ENCODE measurements at regions not wholly inside any gene's neighbourhood (a gene's known extent, or its start where the extent isn't known, plus 50 kb on each side); places are given as distances from the start of the nearest gene placed in this dataset.
A peak's percentile ranks its signal among the peaks of the same experiment; 100 is the strongest.

GRCh38 chr6:12606616-12607015 is 110.0 kb upstream of the PHACTR1 start:
- ChIA-PET CTCF (interaction anchor here (0.7 to 2.9 kb wide), 17 partner anchors 9 to 953 kb away, joined by 3 to 12 read pairs (median 4); partner anchors contain the start of gene EDN1), POLR2A (no interaction called here)
- Histone ChIP-seq H3K27ac (ENCODE audit: insufficient read depth in 1 of 2, low read depth in 1 of 2, low read length in 2 of 2, poor library complexity in 1 of 2, severe bottlenecking in 2 of 2) (no peak overlapping the region), H3K36me3 (ENCODE audit: control insufficient read depth in 4 of 4, insufficient read depth in 4 of 4, low read length in 3 of 4) (no peaks in the 10 kb centered on the region), H3K9me3 (ENCODE audit: control extremely low read depth in 1 of 5, control insufficient read depth in 4 of 5, insufficient read depth in 2 of 5, low read depth in 1 of 5, low read length in 4 of 5) (no peaks in the 10 kb centered on the region), H3K27me3 (replicated peaks in 2 of 5; ENCODE audit: control insufficient read depth in 4 of 5, insufficient read depth in 5 of 5, low read length in 4 of 5) (no peaks in the 10 kb centered on the region), H3K4me1 (ENCODE audit: control extremely low read depth in 1 of 4, control insufficient read depth in 4 of 4, insufficient read depth in 4 of 4, low read length in 3 of 4) (peaks cover 0 to 9% (median 5%) of the 10 kb centered on the region in 4 experiments), H3K4me3 (ENCODE audit: control insufficient read depth in 1 of 7, extremely low read depth in 1 of 7, insufficient read depth in 4 of 7, low read depth in 2 of 7, low read length in 6 of 7) (no peak overlapping the region)
- DNase-seq, result no peak
- 98% methylated on average over 6 of the region's 6 CpGs for WGBS (ENCODE audit: insufficient coverage)

DNA sequence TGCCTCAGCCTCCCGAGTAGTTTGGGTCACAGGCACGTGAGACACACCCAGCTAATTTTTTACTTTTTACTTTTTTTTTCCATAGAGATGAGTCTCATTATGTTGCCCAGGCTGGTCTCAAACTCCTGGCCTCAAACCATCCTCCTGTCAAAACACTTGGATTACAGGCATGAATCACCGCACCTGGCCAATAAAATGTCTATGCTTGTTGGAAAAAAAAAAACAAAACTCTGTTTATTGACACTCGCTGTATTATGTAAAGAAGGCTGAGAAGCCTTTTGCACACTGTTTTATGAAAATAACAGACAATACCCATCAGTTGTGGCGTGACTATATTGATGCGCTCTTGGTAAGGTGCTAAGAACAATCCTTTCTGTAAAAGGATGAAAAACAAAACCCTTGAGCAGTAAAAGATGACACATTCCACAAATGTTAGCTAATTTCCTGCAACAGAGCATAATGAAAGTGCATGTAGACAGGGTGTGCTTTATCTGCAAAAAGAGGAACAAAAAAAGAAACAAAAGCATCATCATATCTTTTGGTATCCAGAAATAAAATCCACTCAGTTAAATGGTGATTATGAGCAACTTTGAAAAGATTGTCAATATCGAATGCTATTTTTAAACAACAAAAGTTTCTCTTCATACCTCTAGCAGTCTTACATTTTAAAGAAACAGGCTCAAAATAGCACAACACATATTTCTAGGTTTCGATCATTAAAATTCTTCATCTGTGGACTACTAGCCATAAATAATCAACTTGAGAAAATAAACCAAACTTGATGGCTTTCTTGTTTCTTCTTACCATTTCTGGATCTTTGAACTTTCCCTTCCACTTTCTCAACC is 108.3 kb upstream of the PHACTR1 start:
- Histone ChIP-seq H3K27me3 (replicated peaks in 2 of 5; ENCODE audit: control insufficient read depth in 4 of 5, insufficient read depth in 5 of 5, low read length in 4 of 5) (no peaks in the 10 kb centered on the region), H3K4me1 (ENCODE audit: control extremely low read depth in 1 of 4, control insufficient read depth in 4 of 4, insufficient read depth in 4 of 4, low read length in 3 of 4) (peaks cover 0 to 9% (median 5%) of the 10 kb centered on the region in 4 experiments), H3K36me3 (ENCODE audit: control insufficient read depth in 4 of 4, insufficient read depth in 4 of 4, low read length in 3 of 4) (no peaks in the 10 kb centered on the region), H3K9me3 (ENCODE audit: control extremely low read depth in 1 of 5, control insufficient read depth in 4 of 5, insufficient read depth in 2 of 5, low read depth in 1 of 5, low read length in 4 of 5) (no peaks in the 10 kb centered on the region), H3K4me3 (ENCODE audit: control insufficient read depth in 1 of 7, extremely low read depth in 1 of 7, insufficient read depth in 4 of 7, low read depth in 2 of 7, low read length in 6 of 7) (no peak overlapping the region), H3K27ac (ENCODE audit: insufficient read depth in 1 of 2, low read depth in 1 of 2, low read length in 2 of 2, poor library complexity in 1 of 2, severe bottlenecking in 2 of 2) (no peak overlapping the region)
- POLR2A ChIA-PET, result no interaction called here
- 94% methylated on average over 7 of the region's 8 CpGs for WGBS (ENCODE audit: insufficient coverage)
- CTCF ChIA-PET, result interaction anchor here (0.6 to 2.9 kb wide), 10 partner anchors 10 to 953 kb away, joined by 3 to 12 read pairs (median 4); partner anchors contain the start of gene EDN1
- peak in 2 of 3 donors; percentile 66 to 72 for DNase-seq

GRCh38 chr6:12608874-12609273 is 107.7 kb upstream of the PHACTR1 start:
- no peaks in the 10 kb centered on the region for H3K27me3 ChIP-seq (replicated peaks in 2 of 5; ENCODE audit: control insufficient read depth in 4 of 5, insufficient read depth in 5 of 5, low read length in 4 of 5)
- peaks cover 0 to 9% (median 5%) of the 10 kb centered on the region in 4 experiments for H3K4me1 ChIP-seq (ENCODE audit: control extremely low read depth in 1 of 4, control insufficient read depth in 4 of 4, insufficient read depth in 4 of 4, low read length in 3 of 4)
- H3K36me3 ChIP-seq (ENCODE audit: control insufficient read depth in 4 of 4, insufficient read depth in 4 of 4, low read length in 3 of 4), result no peaks in the 10 kb centered on the region
- H3K27ac ChIP-seq (ENCODE audit: insufficient read depth in 1 of 2, low read depth in 1 of 2, low read length in 2 of 2, poor library complexity in 1 of 2, severe bottlenecking in 2 of 2), result no peak overlapping the region
- H3K4me3 ChIP-seq (ENCODE audit: control insufficient read depth in 1 of 7, extremely low read depth in 1 of 7, insufficient read depth in 4 of 7, low read depth in 2 of 7, low read length in 6 of 7), result no peak overlapping the region
- no peak for DNase-seq
- WGBS (ENCODE audit: insufficient coverage), result 100% methylated on average over 2 of the region's 3 CpGs
- ChIA-PET CTCF (interaction anchor here (1.0 to 1.9 kb wide), 6 partner anchors 19 to 319 kb away, joined by 3 to 5 read pairs (median 4); partner anchors contain the start of gene EDN1), POLR2A (no interaction called here)
- H3K9me3 ChIP-seq (ENCODE audit: control extremely low read depth in 1 of 5, control insufficient read depth in 4 of 5, insufficient read depth in 2 of 5, low read depth in 1 of 5, low read length in 4 of 5), result no peaks in the 10 kb centered on the region

GRCh38 chr6:12609751-12610150 is 106.8 kb upstream of the PHACTR1 start:
- Histone ChIP-seq H3K4me3 (ENCODE audit: control insufficient read depth in 1 of 7, extremely low read depth in 1 of 7, insufficient read depth in 4 of 7, low read depth in 2 of 7, low read length in 6 of 7) (no peak overlapping the region), H3K27ac (ENCODE audit: insufficient read depth in 1 of 2, low read depth in 1 of 2, low read length in 2 of 2, poor library complexity in 1 of 2, severe bottlenecking in 2 of 2) (no peak overlapping the region), H3K9me3 (ENCODE audit: control extremely low read depth in 1 of 5, control insufficient read depth in 4 of 5, insufficient read depth in 2 of 5, low read depth in 1 of 5, low read length in 4 of 5) (no peaks in the 10 kb centered on the region), H3K36me3 (ENCODE audit: control insufficient read depth in 4 of 4, insufficient read depth in 4 of 4, low read length in 3 of 4) (no peaks in the 10 kb centered on the region), H3K27me3 (replicated peaks in 2 of 5; ENCODE audit: control insufficient read depth in 4 of 5, insufficient read depth in 5 of 5, low read length in 4 of 5) (no peaks in the 10 kb centered on the region), H3K4me1 (ENCODE audit: control extremely low read depth in 1 of 4, control insufficient read depth in 4 of 4, insufficient read depth in 4 of 4, low read length in 3 of 4) (peaks cover 0 to 9% (median 5%) of the 10 kb centered on the region in 4 experiments)
- CTCF ChIA-PET, result interaction anchor here (0.9 to 1.8 kb wide), 5 partner anchors 18 to 320 kb away, joined by 3 to 4 read pairs (median 3); partner anchors contain the start of gene EDN1
- 90% methylated on average over 2 of the region's 3 CpGs for WGBS (ENCODE audit: insufficient coverage)
- POLR2A ChIA-PET, result no interaction called here
- DNase-seq, result no peak

GRCh38 chr6:12610862-12611261 is 105.7 kb upstream of the PHACTR1 start:
- H3K4me1 ChIP-seq (ENCODE audit: control extremely low read depth in 1 of 4, control insufficient read depth in 4 of 4, insufficient read depth in 4 of 4, low read length in 3 of 4), result peaks cover 0 to 9% (median 5%) of the 10 kb centered on the region in 4 experiments
- no peak overlapping the region for H3K4me3 ChIP-seq (ENCODE audit: control insufficient read depth in 1 of 7, extremely low read depth in 1 of 7, insufficient read depth in 4 of 7, low read depth in 2 of 7, low read length in 6 of 7)
- 100% methylated on average over 1 of the region's 5 CpGs for WGBS (ENCODE audit: insufficient coverage)
- ChIA-PET CTCF (interaction anchor here (1.0 to 1.7 kb wide), 4 partner anchors 9 to 283 kb away, joined by 3 to 8 read pairs (median 3); no protein-coding TSS in a partner anchor), POLR2A (no interaction called here)
- no peaks in the 10 kb centered on the region for H3K27me3 ChIP-seq (replicated peaks in 2 of 5; ENCODE audit: control insufficient read depth in 4 of 5, insufficient read depth in 5 of 5, low read length in 4 of 5)
- DNase-seq, result no peak
- no peaks in the 10 kb centered on the region for H3K36me3 ChIP-seq (ENCODE audit: control insufficient read depth in 4 of 4, insufficient read depth in 4 of 4, low read length in 3 of 4)
- H3K9me3 ChIP-seq (ENCODE audit: control extremely low read depth in 1 of 5, control insufficient read depth in 4 of 5, insufficient read depth in 2 of 5, low read depth in 1 of 5, low read length in 4 of 5), result no peaks in the 10 kb centered on the region
- H3K27ac ChIP-seq (ENCODE audit: insufficient read depth in 1 of 2, low read depth in 1 of 2, low read length in 2 of 2, poor library complexity in 1 of 2, severe bottlenecking in 2 of 2), result no peak overlapping the region

- Histone ChIP-seq H3K27ac (ENCODE audit: insufficient read depth in 1 of 2, low read depth in 1 of 2, low read length in 2 of 2, poor library complexity in 1 of 2, severe bottlenecking in 2 of 2) (no peak overlapping the region), H3K4me1 (ENCODE audit: control extremely low read depth in 1 of 4, control insufficient read depth in 4 of 4, insufficient read depth in 4 of 4, low read length in 3 of 4) (peaks cover 0 to under 1% (median 0%) of the 10 kb centered on the region in 4 experiments), H3K27me3 (replicated peaks in 2 of 5; ENCODE audit: control insufficient read depth in 4 of 5, insufficient read depth in 5 of 5, low read length in 4 of 5) (no peaks in the 10 kb centered on the region), H3K9me3 (ENCODE audit: control extremely low read depth in 1 of 5, control insufficient read depth in 4 of 5, insufficient read depth in 2 of 5, low read depth in 1 of 5, low read length in 4 of 5) (no peaks in the 10 kb centered on the region), H3K36me3 (ENCODE audit: control insufficient read depth in 4 of 4, insufficient read depth in 4 of 4, low read length in 3 of 4) (no peaks in the 10 kb centered on the region), H3K4me3 (ENCODE audit: control insufficient read depth in 1 of 7, extremely low read depth in 1 of 7, insufficient read depth in 4 of 7, low read depth in 2 of 7, low read length in 6 of 7) (no peak overlapping the region)
- ChIA-PET CTCF (interaction anchor here (0.9 to 1.3 kb wide), 2 partner anchors 19 to 280 kb away, joined by 3 read pairs; no protein-coding TSS in a partner anchor), POLR2A (interaction anchor here (0.6 kb wide), 1 partner anchor 217 kb away, joined by 4 read pairs; no protein-coding TSS in a partner anchor)
- no CpG with 5 or more reads among the region's 8 CpGs for WGBS (ENCODE audit: insufficient coverage)
- no peak for DNase-seq
Measured at GRCh38 chr6:12613811-12614210, 102.8 kb upstream of the PHACTR1 start.

GRCh38 chr6:12614456-12614855 is 102.1 kb upstream of the PHACTR1 start:
- H3K27me3 ChIP-seq (replicated peaks in 2 of 5; ENCODE audit: control insufficient read depth in 4 of 5, insufficient read depth in 5 of 5, low read length in 4 of 5), result no peaks in the 10 kb centered on the region
- CTCF ChIA-PET, result interaction anchor here (0.9 to 1.3 kb wide), 2 partner anchors 20 to 279 kb away, joined by 3 read pairs; no protein-coding TSS in a partner anchor
- H3K36me3 ChIP-seq (ENCODE audit: control insufficient read depth in 4 of 4, insufficient read depth in 4 of 4, low read length in 3 of 4), result no peaks in the 10 kb centered on the region
- no peaks in the 10 kb centered on the region for H3K4me1 ChIP-seq (ENCODE audit: control extremely low read depth in 1 of 4, control insufficient read depth in 4 of 4, insufficient read depth in 4 of 4, low read length in 3 of 4)
- DNase-seq, result no peak
- H3K9me3 ChIP-seq (ENCODE audit: control extremely low read depth in 1 of 5, control insufficient read depth in 4 of 5, insufficient read depth in 2 of 5, low read depth in 1 of 5, low read length in 4 of 5), result no peaks in the 10 kb centered on the region
- WGBS (ENCODE audit: insufficient coverage), result 100% methylated on average over 4 of the region's 6 CpGs
- H3K27ac ChIP-seq (ENCODE audit: insufficient read depth in 1 of 2, low read depth in 1 of 2, low read length in 2 of 2, poor library complexity in 1 of 2, severe bottlenecking in 2 of 2), result no peak overlapping the region
- POLR2A ChIA-PET, result no interaction called here
- no peak overlapping the region for H3K4me3 ChIP-seq (ENCODE audit: control insufficient read depth in 1 of 7, extremely low read depth in 1 of 7, insufficient read depth in 4 of 7, low read depth in 2 of 7, low read length in 6 of 7)
